Neural crest cell (in vitro differentiated cells): ENCODE measurements at regions not wholly inside any gene's neighbourhood (a gene's known extent, or its start where the extent isn't known, plus 50 kb on each side); places are given as distances from the start of the nearest gene placed in this dataset.

Source experiments
- DNase-seq: peaks from one replicate; pipeline ENCODE4 v3.0.0; 2021; ENCODE audit warnings: low read depth, mixed read lengths, low spot score
- H3K27ac Mint-ChIP-seq: one replicate; pipeline ENCODE4 v1.8.0; 2021; ENCODE audit warnings: mild to moderate bottlenecking, mixed read lengths; ENCODE audit not compliant: unreplicated experiment
- H3K27me3 Mint-ChIP-seq: 2 replicates; pipeline ENCODE4 v1.8.0; 2021; ENCODE audit warnings: low read depth, mild to moderate bottlenecking, mixed read lengths
- H3K36me3 Mint-ChIP-seq: 2 replicates; pipeline ENCODE4 v1.8.0; 2021; ENCODE audit warnings: low read depth, mild to moderate bottlenecking, mixed read lengths
- H3K4me1 Mint-ChIP-seq: 2 replicates; pipeline ENCODE4 v1.8.0; 2021; ENCODE audit warnings: mixed read lengths
- H3K4me3 Mint-ChIP-seq: one replicate; pipeline ENCODE4 v1.8.0; 2021; ENCODE audit warnings: mild to moderate bottlenecking, mixed read lengths
- H3K9me3 Mint-ChIP-seq: 2 replicates; pipeline ENCODE4 v1.8.0; 2021; ENCODE audit warnings: mixed read lengths
- CTCF ChIP-seq: fragments of 200-600 bp; sonication (generic); conservative IDR thresholded peaks from 2 replicates; pipeline ENCODE4 v1.5.0; 2021; ENCODE audit warnings: antibody characterized with exemption, mild to moderate bottlenecking

GRCh38 chr1:58887059-58887458, 103.2 kb upstream of the JUN start:
- no peaks in the 10 kb centered on the region for H3K9me3 Mint-ChIP-seq
- H3K4me3 Mint-ChIP-seq, result no peak overlapping the region
- no peak overlapping the region for H3K27ac Mint-ChIP-seq
- H3K4me1 Mint-ChIP-seq, result peaks cover 14% of the 10 kb centered on the region
- no peak for DNase-seq
- TF ChIP-seq CTCF, result no peak
- no peaks in the 10 kb centered on the region for H3K27me3 Mint-ChIP-seq
- no peaks in the 10 kb centered on the region for H3K36me3 Mint-ChIP-seq

- no peaks in the 10 kb centered on the region for H3K9me3 Mint-ChIP-seq
- no peak for TF ChIP-seq CTCF
- H3K27ac Mint-ChIP-seq, result no peak overlapping the region
- peaks cover 4% of the 10 kb centered on the region for H3K4me1 Mint-ChIP-seq
- DNase-seq, result no peak
- no peak overlapping the region for H3K4me3 Mint-ChIP-seq
- no peaks in the 10 kb centered on the region for H3K27me3 Mint-ChIP-seq
- no peaks in the 10 kb centered on the region for H3K36me3 Mint-ChIP-seq
Measured at GRCh38 chr1:58888833-58889232, 105.0 kb upstream of the JUN start.

- no peaks in the 10 kb centered on the region for H3K9me3 Mint-ChIP-seq
- H3K27ac Mint-ChIP-seq, result no peak overlapping the region
- H3K27me3 Mint-ChIP-seq, result no peaks in the 10 kb centered on the region
- TF ChIP-seq CTCF, result no peak
- H3K4me1 Mint-ChIP-seq, result peaks cover 4% of the 10 kb centered on the region
- no peaks in the 10 kb centered on the region for H3K36me3 Mint-ChIP-seq
- DNase-seq, result no peak
- no peak overlapping the region for H3K4me3 Mint-ChIP-seq
Measured at GRCh38 chr1:58890113-58890512, 106.3 kb upstream of the JUN start.

- no peak for TF ChIP-seq CTCF
- H3K4me1 Mint-ChIP-seq, result peaks cover 2% of the 10 kb centered on the region
- DNase-seq, result no peak
- H3K4me3 Mint-ChIP-seq, result no peak overlapping the region
- no peaks in the 10 kb centered on the region for H3K9me3 Mint-ChIP-seq
- no peaks in the 10 kb centered on the region for H3K27me3 Mint-ChIP-seq
- no peak overlapping the region for H3K27ac Mint-ChIP-seq
- no peaks in the 10 kb centered on the region for H3K36me3 Mint-ChIP-seq
Measured at GRCh38 chr1:58890609-58891008, 106.8 kb upstream of the JUN start.

GRCh38 chr1:58891347-58891746, 107.5 kb upstream of the JUN start:
- Mint-ChIP-seq H3K27ac (no peak overlapping the region), H3K36me3 (no peaks in the 10 kb centered on the region), H3K27me3 (no peaks in the 10 kb centered on the region), H3K4me1 (peaks cover 8% of the 10 kb centered on the region), H3K4me3 (no peak overlapping the region), H3K9me3 (no peaks in the 10 kb centered on the region)
- DNase-seq, result no peak
- TF ChIP-seq CTCF, result no peak
